AG09309 (cell line): ENCODE measurements at regions not wholly inside any gene's neighbourhood (a gene's known extent, or its start where the extent isn't known, plus 50 kb on each side); places are given as distances from the start of the nearest gene placed in this dataset.
A peak's percentile ranks its signal among the peaks of the same experiment; 100 is the strongest.

Experiments
- DNase-seq: peaks from one replicate; pipeline ENCODE4 v3.0.0-alpha.2; 2010; ENCODE audit warnings: low read depth
- H3K4me3 ChIP-seq: 2 replicates; pipeline ENCODE4 v1.5.1; 2011; ENCODE audit warnings: mild to moderate bottlenecking, low read depth, low read length, moderate library complexity; ENCODE audit not compliant: control insufficient read depth
- CTCF ChIP-seq: IDR thresholded peaks from 2 replicates; pipeline ENCODE4 v1.5.1; 2011; ENCODE audit warnings: mild to moderate bottlenecking, low read depth, low read length, inconsistent platforms; ENCODE audit not compliant: insufficient read depth, control insufficient read depth; ENCODE audit errors: missing control alignments

- H3K4me3 ChIP-seq = no peak overlapping the region
- peak; percentile 30 for TF ChIP-seq CTCF
- no peak for DNase-seq
Measured at GRCh38 chr18:11512096-11513025, 97.0 kb upstream of the SLC35G4 start.

- H3K4me3 ChIP-seq = no peak overlapping the region
- no peak for TF ChIP-seq CTCF
- no peak for DNase-seq
Measured at GRCh38 chr18:11511434-11512095, 97.8 kb upstream of the SLC35G4 start.

- no peak for DNase-seq
- no peak for TF ChIP-seq CTCF
- no peak overlapping the region for H3K4me3 ChIP-seq
Measured at GRCh38 chr18:11506856-11507255, 102.5 kb upstream of the SLC35G4 start.

GRCh38 chr18:11505993-11506392 lies 103.4 kb upstream of the SLC35G4 start:
- no peak for TF ChIP-seq CTCF
- no peak for DNase-seq
- H3K4me3 ChIP-seq = no peak overlapping the region

GRCh38 chr18:11504962-11505361 lies 104.4 kb upstream of the SLC35G4 start:
- no peak for DNase-seq
- no peak for TF ChIP-seq CTCF
- H3K4me3 ChIP-seq = no peak overlapping the region

GRCh38 chr18:11502368-11502767 lies 107.0 kb upstream of the SLC35G4 start:
- no peak for DNase-seq
- no peak overlapping the region for H3K4me3 ChIP-seq
- TF ChIP-seq CTCF = no peak
